Activated CD4-positive, alpha-beta T cell treated with anti-CD3 and anti-CD28 coated beads, Interleukin-2, amount 10 ng/mL, durations not matched to agents 7 days and 5 days (primary cell): ENCODE measurements at regions not wholly inside any gene's neighbourhood (a gene's known extent, or its start where the extent isn't known, plus 50 kb on each side); places are given as distances from the start of the nearest gene placed in this dataset.

Experiments
- CTCF ChIA-PET: fragments of 350-600 bp; sonication (Branson Sonifier 250); formaldehyde crosslinking; loops from one replicate; lab custom pipeline; 2021; ENCODE audit warnings: antibody characterized with exemption; lab: Charles Lee
- POLR2A ChIA-PET: fragments of 350-600 bp; sonication (Branson Sonifier 250); formaldehyde crosslinking; loops from one replicate; lab custom pipeline; 2021; ENCODE audit warnings: antibody characterized with exemption; lab: Charles Lee
- DNase-seq: peaks from one replicate; pipeline ENCODE4 v3.0.0-alpha.2; 2020
- H3K27ac Mint-ChIP-seq: one replicate; pipeline ENCODE4 v1.8.0; 2021; ENCODE audit warnings: mild to moderate bottlenecking, moderate library complexity, mixed read lengths
- H3K27me3 Mint-ChIP-seq: one replicate; pipeline ENCODE4 v1.8.0; 2021; ENCODE audit warnings: mixed read lengths
- H3K36me3 Mint-ChIP-seq: one replicate; pipeline ENCODE4 v1.8.0; 2021; ENCODE audit warnings: low read depth, mixed read lengths
- H3K4me1 Mint-ChIP-seq: one replicate; pipeline ENCODE4 v1.8.0; 2021; ENCODE audit warnings: mixed read lengths
- H3K4me3 Mint-ChIP-seq: one replicate; pipeline ENCODE4 v1.8.0; 2021; ENCODE audit warnings: mild to moderate bottlenecking, moderate library complexity, mixed read lengths
- H3K9me3 Mint-ChIP-seq: one replicate; pipeline ENCODE4 v1.8.0; 2021; ENCODE audit warnings: mixed read lengths

DNA sequence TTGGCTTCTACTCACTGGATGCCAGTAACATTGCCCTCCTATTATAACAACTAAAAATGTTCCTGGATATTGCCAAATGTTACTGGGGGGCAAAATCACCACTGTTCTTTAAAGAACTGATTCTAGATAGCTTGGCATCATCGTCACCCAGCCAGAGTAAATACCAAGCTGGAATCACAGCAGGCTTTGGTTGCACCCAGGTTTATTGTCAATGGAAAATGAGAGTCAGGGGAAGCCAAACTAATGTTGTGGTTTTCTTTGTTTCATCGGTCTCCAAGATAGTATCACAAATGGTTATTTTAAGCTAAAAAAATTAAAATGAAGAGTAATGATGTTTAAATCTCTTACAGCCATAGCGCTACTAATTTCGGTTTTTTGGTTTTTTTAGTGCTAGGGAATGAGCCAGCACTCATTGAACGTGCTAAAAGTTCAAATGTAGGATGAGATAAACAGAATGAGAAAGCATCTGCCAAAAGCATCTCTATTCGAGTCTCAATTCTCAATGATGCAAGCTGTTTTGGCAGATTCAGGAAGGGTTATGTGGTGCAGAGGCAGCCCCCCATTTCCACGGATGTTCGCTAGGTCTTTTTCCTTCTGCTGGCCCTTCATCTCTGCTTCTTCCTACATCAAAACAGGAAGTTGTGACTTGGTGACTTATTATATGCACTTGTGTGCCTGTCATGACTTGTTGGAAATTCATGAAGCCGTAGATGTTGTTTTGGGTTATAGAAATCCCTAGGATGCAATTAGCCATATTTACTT lies 558.0 kb downstream of the EBF1 start:
- POLR2A ChIA-PET, result no interaction called here
- no peaks in the 10 kb centered on the region for H3K9me3 Mint-ChIP-seq
- CTCF ChIA-PET, result interaction anchor here (1.0 kb wide), 1 partner anchor 39 kb away, joined by 3 read pairs; no protein-coding TSS in a partner anchor
- H3K4me1 Mint-ChIP-seq, result peaks cover 15% of the 10 kb centered on the region
- H3K27me3 Mint-ChIP-seq, result peaks cover 3% of the 10 kb centered on the region
- H3K36me3 Mint-ChIP-seq, result no peaks in the 10 kb centered on the region
- no peak overlapping the region for H3K4me3 Mint-ChIP-seq
- DNase-seq, result no peak
- no peak overlapping the region for H3K27ac Mint-ChIP-seq

- no peak overlapping the region for H3K4me3 Mint-ChIP-seq
- no peaks in the 10 kb centered on the region for H3K36me3 Mint-ChIP-seq
- ChIA-PET POLR2A (no interaction called here), CTCF (no interaction called here)
- DNase-seq, result no peak
- H3K27me3 Mint-ChIP-seq, result peaks cover 5% of the 10 kb centered on the region
- peaks cover 13% of the 10 kb centered on the region for H3K4me1 Mint-ChIP-seq
- no peaks in the 10 kb centered on the region for H3K9me3 Mint-ChIP-seq
- H3K27ac Mint-ChIP-seq, result no peak overlapping the region
Measured at GRCh38 chr5:158538506-158539074, 561.1 kb downstream of the EBF1 start.

- no peaks in the 10 kb centered on the region for H3K36me3 Mint-ChIP-seq
- no peak for DNase-seq
- no peak overlapping the region for H3K4me3 Mint-ChIP-seq
- peaks cover 5% of the 10 kb centered on the region for H3K27me3 Mint-ChIP-seq
- no peak overlapping the region for H3K27ac Mint-ChIP-seq
- ChIA-PET POLR2A (no interaction called here), CTCF (no interaction called here)
- H3K9me3 Mint-ChIP-seq, result no peaks in the 10 kb centered on the region
- peaks cover 13% of the 10 kb centered on the region for H3K4me1 Mint-ChIP-seq
Measured at GRCh38 chr5:158537366-158537765, 562.4 kb downstream of the EBF1 start.

DNA sequence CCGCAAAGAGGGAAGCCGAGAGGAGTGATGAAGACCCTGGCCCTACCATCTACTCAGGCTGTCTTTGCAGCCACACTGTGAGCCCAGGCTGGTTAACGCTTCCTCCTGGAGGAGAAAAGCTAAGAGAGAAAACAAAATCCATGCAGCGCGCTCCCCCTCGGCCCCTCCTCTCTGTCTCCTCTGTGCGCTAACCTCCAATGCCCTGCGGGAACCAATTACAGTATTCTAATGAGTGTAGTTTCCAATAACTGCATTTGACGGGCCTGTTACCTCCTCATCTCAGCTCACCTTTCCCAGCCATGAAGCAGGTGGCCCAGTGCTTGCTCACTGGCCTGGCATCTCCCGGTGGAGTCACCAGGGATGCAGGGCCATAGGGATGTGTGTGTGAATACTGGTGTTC lies 565.5 kb downstream of the EBF1 start:
- Mint-ChIP-seq H3K4me3 (no peak overlapping the region), H3K27me3 (peaks cover 5% of the 10 kb centered on the region), H3K9me3 (no peaks in the 10 kb centered on the region), H3K27ac (no peak overlapping the region), H3K36me3 (no peaks in the 10 kb centered on the region), H3K4me1 (peaks cover 3% of the 10 kb centered on the region)
- ChIA-PET CTCF (no interaction called here), POLR2A (no interaction called here)
- no peak for DNase-seq

DNA sequence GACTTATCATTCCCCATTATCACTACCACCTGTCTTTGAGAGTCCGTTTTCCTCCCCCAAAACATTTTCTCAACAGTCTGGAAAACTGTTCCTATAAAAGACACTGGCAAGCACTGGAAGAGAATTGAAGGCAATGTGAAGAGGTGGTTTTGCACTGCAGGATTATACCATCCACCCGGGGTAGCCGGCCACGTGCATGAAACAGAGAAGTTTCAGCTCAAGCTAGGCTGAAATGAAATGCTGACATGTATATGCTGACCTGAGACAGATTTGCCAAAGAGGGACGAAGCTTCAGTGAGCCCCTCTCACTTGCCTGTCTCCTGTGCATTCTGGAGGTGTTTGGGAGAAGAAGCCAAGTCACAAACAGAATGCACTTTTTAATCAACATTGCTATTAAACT lies 567.0 kb downstream of the EBF1 start:
- H3K27ac Mint-ChIP-seq, result no peak overlapping the region
- no peak overlapping the region for H3K4me3 Mint-ChIP-seq
- no peaks in the 10 kb centered on the region for H3K36me3 Mint-ChIP-seq
- H3K4me1 Mint-ChIP-seq, result no peaks in the 10 kb centered on the region
- DNase-seq, result no peak
- ChIA-PET CTCF (no interaction called here), POLR2A (no interaction called here)
- H3K27me3 Mint-ChIP-seq, result peaks cover 5% of the 10 kb centered on the region
- H3K9me3 Mint-ChIP-seq, result no peaks in the 10 kb centered on the region

DNA sequence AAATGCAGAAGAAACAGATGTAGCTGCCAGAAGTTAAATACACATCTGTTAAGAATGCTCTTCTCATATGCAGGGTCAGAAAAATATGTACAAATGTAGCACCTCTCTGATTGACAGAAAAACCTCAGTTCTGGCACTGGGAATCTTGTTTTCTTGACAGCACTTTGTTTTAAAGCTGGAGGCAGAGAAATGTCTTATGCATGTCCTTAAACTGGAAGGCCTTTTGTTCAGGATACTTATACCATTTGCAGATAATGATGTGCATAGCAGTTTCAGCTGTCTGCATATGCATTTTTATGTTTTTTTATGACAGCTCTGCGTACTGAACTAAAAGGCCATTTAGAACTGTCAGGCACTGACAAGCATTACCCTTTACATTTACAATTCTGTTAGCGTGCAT lies 567.9 kb downstream of the EBF1 start:
- POLR2A ChIA-PET, result no interaction called here
- H3K36me3 Mint-ChIP-seq, result no peaks in the 10 kb centered on the region
- no peak for DNase-seq
- H3K4me1 Mint-ChIP-seq, result no peaks in the 10 kb centered on the region
- H3K27ac Mint-ChIP-seq, result no peak overlapping the region
- peaks cover 2% of the 10 kb centered on the region for H3K27me3 Mint-ChIP-seq
- H3K9me3 Mint-ChIP-seq, result no peaks in the 10 kb centered on the region
- H3K4me3 Mint-ChIP-seq, result no peak overlapping the region
- CTCF ChIA-PET, result no interaction called here

- ChIA-PET POLR2A (no interaction called here), CTCF (no interaction called here)
- H3K27ac Mint-ChIP-seq, result no peak overlapping the region
- H3K36me3 Mint-ChIP-seq, result no peaks in the 10 kb centered on the region
- no peak overlapping the region for H3K4me3 Mint-ChIP-seq
- no peak for DNase-seq
- no peaks in the 10 kb centered on the region for H3K27me3 Mint-ChIP-seq
- H3K4me1 Mint-ChIP-seq, result no peaks in the 10 kb centered on the region
- no peaks in the 10 kb centered on the region for H3K9me3 Mint-ChIP-seq
Measured at GRCh38 chr5:158530115-158530514, 569.6 kb downstream of the EBF1 start.

DNA sequence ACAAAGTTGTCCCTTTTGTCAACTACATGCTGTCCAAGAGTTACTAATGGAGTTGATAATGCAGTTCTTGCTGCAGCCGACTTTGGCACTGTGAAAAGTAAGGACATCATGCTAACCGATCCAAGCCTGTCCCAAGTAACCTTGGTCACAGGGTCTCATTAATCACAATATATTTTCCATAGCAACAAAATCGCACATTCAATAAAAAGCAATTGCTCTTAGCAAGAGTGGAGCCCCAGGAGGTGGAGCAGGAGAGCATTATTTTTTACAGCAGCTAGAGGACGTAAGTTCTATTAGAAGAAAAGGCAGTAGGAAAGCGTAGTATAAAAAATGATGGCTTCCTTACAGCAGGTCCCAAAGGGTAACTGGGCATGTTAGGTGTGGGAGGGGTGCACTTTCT lies 570.3 kb downstream of the EBF1 start:
- no peaks in the 10 kb centered on the region for H3K36me3 Mint-ChIP-seq
- no peak for DNase-seq
- no peaks in the 10 kb centered on the region for H3K9me3 Mint-ChIP-seq
- no peaks in the 10 kb centered on the region for H3K4me1 Mint-ChIP-seq
- POLR2A ChIA-PET, result no interaction called here
- no peak overlapping the region for H3K4me3 Mint-ChIP-seq
- H3K27me3 Mint-ChIP-seq, result no peaks in the 10 kb centered on the region
- CTCF ChIA-PET, result interaction anchor here (1.0 kb wide), 1 partner anchor 16 kb away, joined by 3 read pairs; no protein-coding TSS in a partner anchor
- no peak overlapping the region for H3K27ac Mint-ChIP-seq

- no peak for DNase-seq
- ChIA-PET CTCF (no interaction called here), POLR2A (no interaction called here)
- Mint-ChIP-seq H3K27me3 (no peaks in the 10 kb centered on the region), H3K9me3 (no peaks in the 10 kb centered on the region), H3K4me1 (no peaks in the 10 kb centered on the region), H3K27ac (no peak overlapping the region), H3K4me3 (no peak overlapping the region), H3K36me3 (no peaks in the 10 kb centered on the region)
Measured at GRCh38 chr5:158525663-158526062, 574.1 kb downstream of the EBF1 start.

DNA sequence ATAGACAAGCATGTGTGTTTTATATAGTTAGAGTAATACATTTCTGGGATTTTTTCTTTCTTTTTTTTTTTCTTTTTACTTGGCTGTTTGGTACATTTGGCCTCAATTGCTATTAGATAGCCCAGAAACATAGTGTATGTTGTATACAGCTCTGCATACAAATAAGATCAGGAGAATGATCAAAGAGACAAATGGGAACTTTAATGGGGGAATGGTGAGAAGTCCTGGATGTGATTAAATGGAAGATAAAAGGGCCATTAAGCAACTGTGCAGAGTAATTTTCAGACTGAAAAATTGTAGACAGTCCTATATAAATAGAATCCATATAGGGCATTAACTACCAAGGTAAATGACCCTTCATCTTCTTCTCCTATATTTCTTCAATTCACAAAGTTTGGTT lies 575.6 kb downstream of the EBF1 start:
- no peak overlapping the region for H3K4me3 Mint-ChIP-seq
- H3K36me3 Mint-ChIP-seq, result no peaks in the 10 kb centered on the region
- no peak for DNase-seq
- H3K27me3 Mint-ChIP-seq, result no peaks in the 10 kb centered on the region
- H3K9me3 Mint-ChIP-seq, result peaks cover 2% of the 10 kb centered on the region
- POLR2A ChIA-PET, result no interaction called here
- H3K4me1 Mint-ChIP-seq, result no peaks in the 10 kb centered on the region
- CTCF ChIA-PET, result no interaction called here
- H3K27ac Mint-ChIP-seq, result no peak overlapping the region

DNA sequence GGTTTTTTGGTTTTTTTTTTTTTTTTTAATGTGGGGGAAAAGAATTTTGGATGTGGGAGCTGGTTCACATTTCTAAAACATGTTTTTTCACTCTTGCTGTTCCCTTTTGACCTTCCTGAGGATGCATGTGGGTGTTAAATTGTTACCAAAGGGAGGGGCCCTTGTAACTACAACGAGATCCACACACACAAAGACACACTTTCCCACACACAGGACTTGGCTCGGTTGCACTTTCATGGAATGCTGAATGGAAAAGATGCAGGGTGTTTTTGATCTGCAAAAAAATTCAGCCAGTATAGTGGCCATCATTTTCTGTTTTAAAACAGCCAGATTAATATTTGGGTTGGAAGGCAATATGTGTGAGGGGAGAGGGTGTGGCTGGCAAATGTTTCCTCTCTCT lies 576.9 kb downstream of the EBF1 start:
- Mint-ChIP-seq H3K36me3 (no peaks in the 10 kb centered on the region), H3K9me3 (peaks cover 2% of the 10 kb centered on the region), H3K27me3 (no peaks in the 10 kb centered on the region), H3K4me1 (no peaks in the 10 kb centered on the region), H3K27ac (no peak overlapping the region), H3K4me3 (no peak overlapping the region)
- no peak for DNase-seq
- CTCF ChIA-PET, result interaction anchor here (0.6 kb wide), 1 partner anchor 403 kb away, joined by 3 read pairs; no protein-coding TSS in a partner anchor
- POLR2A ChIA-PET, result no interaction called here

DNA sequence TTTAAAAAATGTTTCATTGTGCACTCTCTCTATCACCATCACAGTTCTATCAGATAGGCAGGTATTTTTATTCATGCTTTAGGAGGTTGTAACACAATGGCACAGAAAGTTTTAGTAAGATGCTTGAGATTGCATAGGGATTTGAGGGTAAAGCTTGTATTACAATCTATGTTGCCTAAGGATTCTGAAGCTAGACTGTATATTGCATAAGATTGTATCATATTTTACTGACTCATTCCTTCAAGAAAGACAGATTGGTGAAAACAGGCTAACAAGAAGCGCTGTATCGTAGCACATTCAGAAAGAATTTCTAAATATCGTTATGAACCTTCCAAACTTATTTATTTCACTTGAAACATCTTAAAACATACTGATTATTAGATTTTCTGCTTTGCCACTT lies 577.7 kb downstream of the EBF1 start:
- Mint-ChIP-seq H3K27me3 (no peaks in the 10 kb centered on the region), H3K9me3 (peaks cover 2% of the 10 kb centered on the region), H3K27ac (no peak overlapping the region), H3K4me1 (no peaks in the 10 kb centered on the region), H3K36me3 (no peaks in the 10 kb centered on the region), H3K4me3 (no peak overlapping the region)
- ChIA-PET POLR2A (no interaction called here), CTCF (no interaction called here)
- DNase-seq, result no peak

DNA sequence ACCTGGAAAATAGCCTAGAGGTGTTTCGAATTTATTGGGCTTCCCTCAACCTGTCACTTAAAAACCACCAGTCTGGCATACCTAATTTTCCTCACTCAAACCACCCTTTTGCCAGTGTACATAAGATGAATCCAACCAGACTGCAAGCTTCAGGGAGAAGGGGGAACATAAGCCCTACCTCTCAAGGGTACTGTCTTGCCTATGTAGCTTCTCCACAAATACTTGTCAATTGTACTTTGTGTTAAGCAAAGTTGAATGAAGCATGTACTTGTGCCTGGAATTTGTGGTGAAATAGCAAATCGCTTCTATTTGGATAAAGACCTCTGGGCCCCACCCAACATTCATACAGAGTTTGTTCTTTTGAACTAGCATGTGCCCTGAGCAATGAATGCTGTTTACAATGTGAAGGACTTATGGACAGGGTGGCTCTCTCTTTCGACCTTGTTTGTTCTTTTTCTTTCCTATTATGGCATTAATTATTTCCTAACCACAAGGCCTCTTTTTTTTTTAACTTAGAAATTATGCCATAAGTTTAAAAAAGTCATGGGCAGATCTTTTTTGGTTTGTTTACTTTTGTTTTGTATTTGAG lies 580.2 kb downstream of the EBF1 start:
- Mint-ChIP-seq H3K27ac (no peak overlapping the region), H3K27me3 (no peaks in the 10 kb centered on the region), H3K36me3 (no peaks in the 10 kb centered on the region), H3K9me3 (peaks cover 2% of the 10 kb centered on the region), H3K4me1 (peaks cover under 1% of the 10 kb centered on the region), H3K4me3 (no peak overlapping the region)
- DNase-seq, result no peak
- POLR2A ChIA-PET, result no interaction called here
- CTCF ChIA-PET, result no interaction called here
